HG03354 (cell line): ENCODE measurements at regions not wholly inside any gene's neighbourhood (a gene's known extent, or its start where the extent isn't known, plus 50 kb on each side); places are given as distances from the start of the nearest gene placed in this dataset.
"Not testable (repeated sequence)": the region's sequence is repeated elsewhere in the genome, so short reads cannot be mapped to it uniquely, and the experiment has no call there.

Experiments used
- ATAC-seq: cut with Tn5 transposase; IDR thresholded peaks from one replicate; pipeline ENCODE4 v1.9.1; 2021; ENCODE audit warnings: mild to moderate bottlenecking; ENCODE audit not compliant: unreplicated experiment, poor library complexity, severe bottlenecking

DNA sequence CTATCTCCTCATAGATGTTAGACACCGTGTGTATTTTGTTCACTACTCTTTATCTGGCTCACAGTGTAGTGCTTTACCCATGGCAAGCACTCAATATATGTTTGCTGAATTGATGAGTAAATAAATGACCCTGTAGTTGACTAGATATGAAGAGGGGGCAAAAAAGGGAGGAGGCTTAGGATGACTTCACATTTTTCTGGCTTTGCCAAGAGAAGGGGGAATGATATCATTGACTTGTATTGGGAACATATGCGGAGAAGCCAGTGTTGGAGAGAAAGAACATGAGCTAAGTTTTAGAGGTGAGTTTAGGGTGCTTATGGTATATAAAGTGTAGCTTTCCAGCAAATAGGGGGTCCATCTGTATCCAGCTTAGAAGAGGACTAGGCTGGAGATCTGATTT, 145.5 kb downstream of the TENT5C start:
- ATAC-seq, result no peak

DNA sequence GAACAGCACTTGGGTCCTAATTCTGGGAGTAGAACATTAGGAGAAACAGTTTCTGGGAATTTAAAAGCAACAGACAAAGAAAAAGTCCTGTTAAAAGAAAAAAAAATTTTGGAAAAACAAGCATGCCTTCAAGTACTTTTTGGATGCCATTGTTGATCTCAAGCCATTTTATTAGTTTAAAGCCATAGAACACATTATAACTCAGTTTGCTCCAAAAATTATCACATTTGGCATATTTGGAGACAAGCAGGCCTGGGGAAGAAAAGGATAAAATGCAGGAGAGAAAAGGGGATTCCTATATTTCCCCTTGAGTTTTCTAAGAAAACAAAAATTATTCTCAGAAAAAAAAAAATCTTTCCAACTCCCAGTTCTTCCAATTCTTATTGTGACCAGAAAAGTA, 146.8 kb downstream of the TENT5C start:
- ATAC-seq, result no peak

DNA sequence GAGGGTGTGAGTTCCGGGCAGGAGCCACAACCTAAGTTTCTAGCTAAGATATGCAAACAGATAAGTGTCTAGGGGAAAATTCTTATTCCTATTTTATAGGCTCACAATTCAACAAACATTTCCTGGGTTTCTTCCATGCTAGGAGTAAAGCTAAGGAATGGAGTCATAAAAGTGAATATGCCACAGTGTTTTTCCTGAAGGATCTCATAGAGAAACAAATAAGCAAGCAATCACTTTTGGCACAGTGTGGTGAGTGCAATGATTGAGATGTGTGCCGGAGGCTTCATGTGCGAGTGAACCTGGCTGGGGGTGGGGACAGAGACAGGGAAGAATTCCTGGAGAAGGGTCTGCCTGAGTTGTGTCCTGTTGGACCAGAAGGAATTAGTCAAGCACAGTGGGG, 147.4 kb downstream of the TENT5C start:
- no peak for ATAC-seq

DNA sequence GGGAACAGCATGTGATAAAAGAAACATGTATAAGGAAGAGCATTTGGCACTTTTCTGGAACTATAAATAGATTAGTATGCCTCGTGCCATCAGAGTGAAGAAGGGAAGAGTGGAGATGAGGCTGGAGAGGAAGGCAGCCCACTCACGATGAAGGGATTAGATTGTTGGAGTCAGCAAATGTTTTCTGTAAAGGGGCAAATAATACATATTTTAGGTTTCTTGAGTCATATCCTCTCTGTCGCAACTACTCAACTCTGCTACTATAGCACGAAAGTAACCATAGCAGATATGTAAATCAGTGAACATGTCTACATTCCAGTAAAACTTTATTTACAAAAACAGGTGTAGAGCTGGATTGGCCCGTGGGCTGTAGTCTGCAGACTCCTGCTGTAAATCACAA, 147.8 kb downstream of the TENT5C start:
- ATAC-seq, result no peak

DNA sequence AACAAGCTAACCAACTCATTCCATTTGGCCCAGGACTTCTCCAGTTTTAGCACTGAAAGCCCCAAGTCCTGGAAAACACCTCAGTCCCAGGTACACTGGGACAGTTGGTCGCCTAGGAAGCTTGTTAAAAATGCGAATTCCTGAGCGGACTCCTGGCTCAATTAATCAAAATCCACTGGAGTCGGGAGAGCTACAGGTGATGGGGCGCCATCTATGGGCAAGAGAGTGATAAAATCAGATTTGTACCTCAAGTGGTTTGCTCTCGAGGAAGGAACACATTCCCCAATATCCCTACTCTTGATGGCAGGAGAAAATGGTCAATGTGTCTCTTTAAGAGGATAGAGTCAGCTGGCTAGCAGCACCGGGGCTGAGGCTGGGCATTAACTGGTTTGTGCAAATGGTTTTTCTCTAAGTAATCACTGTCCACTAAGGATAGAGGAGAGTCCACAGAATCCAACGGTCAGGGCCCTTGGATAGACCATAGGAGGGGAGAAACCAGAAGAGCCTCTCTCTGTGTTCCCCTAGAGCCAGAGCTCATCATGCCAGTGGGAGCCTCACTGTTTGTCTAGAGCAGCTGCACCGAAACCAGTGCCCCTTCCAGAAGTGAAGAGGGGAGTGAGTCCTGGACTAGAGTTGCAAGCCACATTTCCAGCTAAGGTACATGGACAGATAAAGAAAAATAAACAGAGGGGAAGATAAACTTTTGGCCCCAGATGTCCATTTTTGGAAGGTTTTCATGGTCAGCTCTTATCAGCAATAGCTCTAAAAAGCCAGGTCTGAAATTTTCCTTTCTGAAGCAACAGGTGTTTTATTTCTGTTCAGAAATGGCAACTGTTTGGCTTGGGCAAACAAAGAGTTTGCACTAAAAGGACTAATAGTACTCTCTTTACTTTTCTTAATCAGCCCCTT, 148.5 kb downstream of the TENT5C start:
- no peak for ATAC-seq

DNA sequence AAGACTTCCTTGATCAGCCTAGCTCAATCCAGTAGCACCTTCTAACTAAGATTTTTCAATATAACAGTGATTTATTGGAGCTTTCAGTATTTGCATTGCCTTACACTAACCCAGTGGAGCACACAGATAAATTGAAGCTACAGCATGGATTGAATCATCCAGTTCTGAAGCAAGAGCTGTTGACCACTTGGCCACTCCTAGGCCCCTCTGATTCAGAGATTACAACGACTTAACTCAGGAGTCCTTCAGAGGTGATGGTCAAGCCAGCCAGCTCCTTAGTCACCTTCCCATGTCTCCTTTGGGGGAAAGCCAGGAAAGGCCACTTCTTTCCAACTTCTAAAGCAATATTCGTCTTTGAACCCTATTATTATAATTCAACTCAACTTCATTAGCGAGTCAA, 151.8 kb downstream of the TENT5C start:
- ATAC-seq, result no peak

DNA sequence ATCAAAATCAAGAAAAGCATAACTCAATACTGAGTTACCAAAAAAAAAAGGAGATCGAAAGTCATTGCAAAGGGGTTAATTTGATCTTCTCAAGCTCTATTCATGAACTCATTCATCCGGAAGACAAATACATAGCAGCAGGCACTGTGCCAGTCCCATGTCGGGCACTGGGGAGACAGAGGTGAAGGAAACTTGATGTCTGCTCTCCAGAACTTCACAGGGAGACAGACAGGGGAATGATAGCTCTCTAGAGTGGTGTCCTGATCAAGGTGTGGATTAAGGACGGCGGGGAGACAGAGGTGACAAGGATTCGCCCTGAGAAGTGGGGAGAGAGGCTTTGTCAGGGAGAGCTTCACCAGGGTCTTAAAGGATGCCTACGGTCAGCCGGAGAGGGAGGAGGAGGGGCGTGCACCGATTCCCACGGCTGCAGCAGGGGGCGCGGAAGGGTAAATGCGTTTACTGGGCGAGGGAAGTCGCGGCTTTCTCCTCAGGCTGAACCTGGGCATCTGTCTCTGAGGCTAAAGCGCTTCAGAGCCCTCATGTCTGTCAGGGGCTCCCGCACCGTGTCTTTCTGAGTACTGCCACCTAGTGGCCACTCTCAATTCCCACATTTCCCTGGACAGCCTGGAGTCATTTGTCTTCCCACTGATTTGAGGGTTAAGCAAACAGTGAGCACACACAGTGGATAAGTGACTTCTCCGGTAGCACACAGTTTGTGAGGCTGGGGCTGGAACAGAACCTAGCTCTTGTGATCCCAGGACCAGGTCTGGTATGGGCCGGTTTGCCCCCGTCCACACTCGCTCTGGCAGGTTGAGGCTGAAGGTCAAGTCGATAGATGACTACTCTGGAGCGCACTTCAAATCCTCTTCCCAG, 152.8 kb downstream of the TENT5C start:
- ATAC-seq, result peak; percentile 84

DNA sequence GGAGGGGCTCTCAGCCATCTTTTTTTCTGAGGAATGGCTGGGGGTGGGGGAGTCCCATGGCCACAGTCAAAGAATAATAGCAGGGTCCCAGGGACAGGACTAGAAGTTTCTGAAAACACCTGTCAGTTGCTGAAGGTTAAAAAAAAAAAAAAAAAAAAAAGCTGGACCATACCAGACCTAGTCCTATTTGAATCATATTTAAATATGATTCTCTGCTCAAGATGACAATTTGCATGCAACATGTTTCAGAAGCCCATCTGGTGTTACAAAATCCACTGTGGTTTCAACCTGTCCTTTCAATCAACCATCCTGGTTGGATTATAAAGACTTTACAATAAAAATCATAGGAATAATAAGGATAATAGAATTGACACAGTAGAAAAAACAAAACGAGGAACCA, 153.7 kb downstream of the TENT5C start:
- peak; percentile 33 for ATAC-seq

DNA sequence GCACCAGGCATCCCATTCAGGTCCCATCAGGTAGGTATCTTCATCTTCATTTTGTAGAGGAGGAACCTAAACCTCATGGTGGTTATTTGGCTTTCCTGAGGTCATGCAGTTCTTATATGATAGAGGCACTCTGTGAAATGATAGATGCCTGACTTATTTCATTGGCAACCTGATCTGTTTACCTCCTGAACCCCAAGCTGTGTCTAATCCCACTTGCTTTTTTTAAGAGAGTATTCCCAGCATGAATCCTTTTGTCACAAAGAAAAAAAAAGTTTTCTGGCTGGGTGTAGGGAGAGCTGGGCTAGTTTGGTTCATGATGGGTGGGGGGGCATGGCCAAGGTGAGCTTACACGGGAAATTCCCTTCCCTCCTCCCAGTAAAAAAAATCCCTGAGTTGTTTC, 154.2 kb downstream of the TENT5C start:
- no peak for ATAC-seq

DNA sequence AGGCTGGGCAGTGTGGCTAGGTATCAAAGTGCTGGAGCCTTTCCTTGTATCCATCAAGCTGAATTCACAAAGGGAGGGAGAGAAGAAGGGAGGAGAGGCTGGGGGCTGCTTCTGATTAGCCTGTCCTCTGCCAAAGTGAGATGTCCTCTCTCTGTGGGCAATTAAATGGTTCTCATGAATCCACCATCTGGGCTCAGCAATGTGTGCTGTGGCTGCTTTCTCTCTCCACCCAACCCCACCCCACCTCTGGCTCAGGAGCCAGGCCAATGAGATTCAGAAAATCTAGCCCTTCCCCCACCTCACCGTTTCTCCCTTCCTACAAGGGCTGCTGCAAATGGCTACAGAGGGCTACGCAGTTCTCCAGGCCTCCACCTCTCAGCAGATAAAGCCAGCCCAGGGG, 154.6 kb downstream of the TENT5C start:
- no peak for ATAC-seq

DNA sequence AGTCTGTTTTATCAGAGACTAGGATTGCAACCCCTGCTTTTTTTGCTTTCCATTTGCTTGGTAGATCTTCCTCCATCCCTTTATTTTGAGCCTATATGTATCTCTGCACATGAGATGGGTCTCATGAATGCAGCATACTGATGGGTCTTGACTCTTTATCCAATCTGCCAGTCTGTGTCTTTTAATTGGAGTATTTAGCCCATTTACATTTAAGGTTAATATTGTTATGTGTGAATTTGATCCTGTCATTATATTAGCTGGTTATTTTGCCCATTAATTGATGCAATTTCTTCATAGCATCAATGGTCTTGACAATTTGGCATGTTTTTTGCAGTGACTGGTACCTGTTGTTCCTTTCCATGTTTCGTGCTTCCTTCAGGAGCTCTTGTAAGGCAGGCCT, 161.7 kb downstream of the GDAP2 start:
- not testable (repeated sequence) for ATAC-seq

DNA sequence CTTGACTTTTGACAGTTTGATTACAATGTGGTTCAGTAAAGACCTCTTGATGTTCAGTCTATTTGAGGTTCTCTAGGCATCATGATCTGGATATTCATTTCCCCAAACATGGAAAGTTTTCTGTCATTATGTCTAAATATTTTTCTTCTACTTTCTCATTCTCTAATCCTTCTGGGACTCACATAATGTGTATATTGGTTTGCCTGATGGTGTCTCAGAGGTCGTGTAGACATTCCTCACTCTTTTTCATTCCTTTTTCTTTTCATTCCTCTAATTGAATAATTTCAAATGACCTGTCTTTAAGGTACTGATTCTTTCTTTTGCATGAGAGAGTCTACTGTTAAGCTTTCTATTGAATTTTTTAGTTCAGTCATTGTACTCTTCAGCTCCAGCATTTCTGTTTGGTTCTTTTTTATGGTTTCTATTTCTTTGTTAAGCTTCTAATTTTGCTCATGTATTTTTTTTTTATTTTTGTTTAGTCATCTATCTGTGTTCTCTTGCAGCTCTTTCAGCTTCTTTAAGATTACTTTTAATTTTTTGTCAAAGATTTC, 158.4 kb downstream of the GDAP2 start:
- no peak for ATAC-seq

DNA sequence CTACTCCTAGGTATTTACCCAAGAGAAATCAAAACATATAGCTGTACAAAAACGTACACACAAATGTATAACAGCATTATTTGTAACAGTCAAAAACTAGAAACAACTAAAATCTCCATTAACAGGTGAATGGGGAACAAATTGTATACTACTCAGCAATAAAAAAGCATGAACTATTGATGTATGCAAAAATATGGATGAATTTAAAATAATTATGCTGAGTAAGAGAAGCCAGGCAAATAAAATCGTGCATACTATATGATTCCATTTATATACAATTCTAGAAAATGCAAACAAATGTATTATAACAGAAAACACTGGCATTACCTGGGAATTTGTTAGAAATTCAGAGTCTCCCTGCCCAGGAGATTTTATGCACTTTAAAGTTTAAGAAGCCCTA, 150.1 kb downstream of the GDAP2 start:
- ATAC-seq, result no peak

DNA sequence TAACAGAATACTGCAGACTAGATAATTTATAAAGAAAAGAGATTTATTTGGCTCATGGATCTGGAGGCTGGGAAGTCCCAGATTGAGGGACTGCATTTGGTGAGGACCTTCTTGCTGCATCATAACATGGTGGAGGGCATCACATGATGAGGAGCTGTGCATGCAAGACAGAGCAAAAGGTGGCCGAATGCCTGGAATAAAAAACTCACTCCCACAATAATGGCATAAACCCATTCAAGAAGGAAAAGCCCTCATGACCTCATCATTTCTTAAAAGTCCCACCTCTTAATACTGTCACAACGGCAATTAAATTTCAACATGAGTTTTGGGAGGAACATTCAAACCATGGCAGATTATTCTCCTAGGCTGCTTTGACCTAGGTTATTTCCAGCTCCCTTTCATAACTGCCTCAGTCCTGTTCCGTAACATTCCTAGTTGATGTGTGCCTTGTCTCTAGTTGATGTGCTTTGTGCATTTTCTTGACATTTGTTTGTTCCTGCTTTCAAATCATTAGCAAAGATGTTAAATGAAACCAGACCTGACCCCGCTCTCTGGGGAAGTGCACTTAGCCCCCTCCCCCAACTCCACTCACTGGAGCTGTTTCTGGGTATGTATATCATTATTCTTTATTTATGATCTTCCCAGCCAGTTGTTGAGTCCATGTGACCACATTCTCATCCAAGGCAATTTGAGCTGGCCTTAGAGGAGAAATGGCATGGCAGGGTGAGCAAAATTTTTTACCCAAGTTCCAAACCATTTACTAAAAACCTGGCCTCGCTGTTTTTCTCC, 148.5 kb downstream of the GDAP2 start:
- no peak for ATAC-seq

DNA sequence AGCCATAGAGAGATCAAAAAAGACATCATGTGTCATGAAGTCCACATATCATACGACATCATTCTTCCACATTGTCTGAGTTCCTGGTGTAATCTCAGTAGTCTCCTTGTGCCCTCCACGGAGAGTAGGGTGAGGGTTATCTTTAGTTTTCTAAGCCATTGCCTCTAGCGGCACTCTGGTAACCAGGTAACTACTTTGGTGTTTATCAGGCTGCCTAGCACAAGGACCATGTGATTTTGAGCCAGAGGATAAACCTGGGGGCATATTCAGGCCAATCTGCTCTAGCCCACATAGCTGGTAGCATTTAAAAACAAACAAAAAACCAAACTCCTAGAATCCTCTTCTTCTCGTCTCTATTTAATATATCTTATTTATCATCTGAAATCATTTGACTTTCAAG, 147.4 kb downstream of the GDAP2 start:
- ATAC-seq, result no peak

DNA sequence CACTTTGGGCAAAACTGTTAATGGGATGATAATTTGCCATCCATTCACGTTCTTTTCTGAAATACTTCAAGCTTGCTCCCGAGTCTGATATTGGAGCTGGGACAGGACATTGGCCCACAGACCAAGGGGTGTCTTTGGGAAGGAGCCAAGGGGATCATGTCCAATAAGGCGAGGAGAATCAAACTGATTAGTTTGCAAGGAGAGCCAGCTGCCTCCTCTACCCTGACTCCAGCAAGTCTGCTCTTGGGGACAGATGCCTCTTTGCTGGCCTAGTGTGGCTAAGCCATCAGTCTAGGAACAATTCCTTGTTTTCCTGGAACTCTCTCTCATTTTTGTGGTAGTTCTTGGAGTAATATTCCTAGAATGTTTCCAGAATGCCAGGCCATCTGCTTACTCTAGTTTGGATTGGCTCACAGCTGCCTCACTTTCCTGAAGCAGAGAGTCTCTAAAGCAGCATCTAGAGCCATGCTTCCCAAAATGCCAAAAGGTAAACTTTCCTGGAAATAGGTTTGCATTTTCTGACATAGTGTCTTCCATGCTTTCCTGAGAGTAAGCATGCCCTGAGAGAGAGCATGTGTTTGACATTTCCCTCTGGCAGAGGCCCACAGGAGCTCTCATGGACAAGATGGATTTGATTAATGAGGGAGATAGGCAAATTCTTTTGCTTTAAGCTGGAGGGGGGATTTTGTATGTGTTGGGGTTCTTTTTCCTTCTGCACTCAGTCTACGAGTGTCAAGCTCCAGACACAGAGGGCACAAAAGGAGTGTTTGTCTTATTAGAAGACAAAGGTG, 145.6 kb downstream of the GDAP2 start:
- ATAC-seq, result no peak

DNA sequence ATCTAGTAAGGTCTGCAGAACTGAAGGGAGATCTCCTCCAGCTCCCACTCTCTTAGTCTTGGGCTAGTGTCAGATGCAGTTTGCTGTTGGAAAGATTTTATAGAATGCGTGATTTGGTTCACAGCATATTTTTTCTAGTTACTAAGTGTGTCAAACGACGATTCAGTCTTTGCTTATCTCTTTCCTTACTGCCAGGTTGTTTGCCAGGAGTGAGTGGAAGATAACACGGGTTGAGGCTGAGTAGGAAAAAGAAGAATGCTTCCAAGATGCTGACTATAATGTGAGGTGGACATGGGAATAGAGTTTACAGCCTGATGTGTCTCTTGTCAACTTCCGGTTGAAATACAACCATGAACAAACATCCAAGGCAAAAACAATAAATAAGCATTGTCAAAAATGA, 141.4 kb downstream of the GDAP2 start:
- no peak for ATAC-seq

DNA sequence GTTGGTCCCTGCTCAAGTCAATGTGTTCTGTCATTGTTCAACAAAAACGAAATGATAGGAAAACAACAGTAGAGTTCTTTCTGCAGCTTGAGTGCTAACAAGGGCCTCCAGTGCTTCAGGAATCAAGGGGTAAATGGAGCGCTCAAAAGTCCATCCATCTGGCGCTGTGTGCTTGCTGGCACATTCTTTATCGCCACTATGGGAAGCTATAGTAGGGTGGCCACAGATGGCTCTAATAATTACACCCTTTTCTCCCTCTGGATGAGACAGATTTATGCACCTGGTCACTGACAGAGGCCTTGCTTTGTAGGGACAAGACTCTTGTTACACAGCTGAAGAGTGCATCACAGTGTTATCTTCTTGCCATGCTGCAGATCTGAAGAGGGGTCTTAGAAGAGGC, 136.0 kb downstream of the GDAP2 start:
- ATAC-seq, result no peak

DNA sequence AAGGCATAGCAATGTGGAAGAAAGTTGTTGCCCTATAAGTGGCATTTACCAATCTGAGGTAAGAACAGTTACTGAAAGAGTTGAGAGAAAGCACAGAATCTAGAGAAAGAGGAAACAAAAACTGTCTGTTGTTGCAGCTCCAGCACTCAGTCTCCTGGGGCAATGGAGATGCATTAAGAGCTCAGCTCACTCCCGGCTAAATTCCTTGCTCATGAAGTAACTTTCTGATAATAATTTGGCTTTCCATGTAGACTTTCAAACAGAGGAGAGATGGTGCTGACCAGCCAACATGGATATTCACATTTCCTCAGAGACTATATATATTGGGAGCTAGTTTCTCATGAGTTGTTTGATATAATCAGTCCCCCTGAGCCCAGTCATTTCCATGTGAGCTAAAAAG, 135.3 kb downstream of the GDAP2 start:
- no peak for ATAC-seq
